IPS DF 6.9 (cell line): ENCODE measurements at regions not wholly inside any gene's neighbourhood (a gene's known extent, or its start where the extent isn't known, plus 50 kb on each side); places are given as distances from the start of the nearest gene placed in this dataset.
"Not testable (repeated sequence)": the region's sequence is repeated elsewhere in the genome, so short reads cannot be mapped to it uniquely, and the experiment has no call there.

Source experiments
- DNase-seq: peaks from one replicate; pipeline ENCODE4 v3.0.0-alpha.2; 2013; ENCODE audit warnings: low read depth, low spot score
- H3K27ac ChIP-seq: one replicate; pipeline ENCODE4 v1.5.1; 2013; ENCODE audit warnings: low read length, control low read depth
- H3K27me3 ChIP-seq: 2 replicates; pipeline ENCODE4 v1.6.1; 2013; ENCODE audit warnings: mild to moderate bottlenecking, low read length; ENCODE audit not compliant: control insufficient read depth, insufficient read depth
- H3K36me3 ChIP-seq: 2 replicates; pipeline ENCODE4 v1.6.1; 2013; ENCODE audit warnings: low read length; ENCODE audit not compliant: control insufficient read depth, insufficient read depth
- H3K4me1 ChIP-seq: 2 replicates; pipeline ENCODE4 v1.6.1; 2013; ENCODE audit warnings: low read length; ENCODE audit not compliant: control insufficient read depth, insufficient read depth
- H3K4me3 ChIP-seq: 2 replicates; pipeline ENCODE4 v1.5.1; 2013; ENCODE audit warnings: mild to moderate bottlenecking, low read length
- H3K9me3 ChIP-seq: 2 replicates; pipeline ENCODE4 v1.6.1; 2013; ENCODE audit warnings: low read length, inconsistent platforms; ENCODE audit not compliant: control insufficient read depth, insufficient read depth
- WGBS: extraction: QIAGEN DNeasy Blood & Tissue Kit; methylation state at CpG from one replicate; pipeline ENCODE4 v1.1.7; 2013; ENCODE audit warnings: mixed read lengths, missing lambda C conversion rate; ENCODE audit not compliant: insufficient read length, insufficient coverage; 5-methylcytosine and 5-hydroxymethylcytosine counted together

GRCh38 chr5:120942596-120943350 lies 478.7 kb downstream of the PRR16 start:
- no peaks in the 10 kb centered on the region for H3K27me3 ChIP-seq
- no peaks in the 10 kb centered on the region for H3K36me3 ChIP-seq
- WGBS, result no CpG with 5 or more reads among the region's 8 CpGs
- H3K9me3 ChIP-seq, result no peaks in the 10 kb centered on the region
- DNase-seq, result no peak
- H3K27ac ChIP-seq, result no peak overlapping the region
- no peaks in the 10 kb centered on the region for H3K4me1 ChIP-seq
- no peak overlapping the region for H3K4me3 ChIP-seq

GRCh38 chr5:120949596-120949995 lies 485.5 kb downstream of the PRR16 start:
- DNase-seq, H3K9me3 ChIP-seq, H3K36me3 ChIP-seq, H3K4me1 ChIP-seq, H3K27ac ChIP-seq, H3K4me3 ChIP-seq, H3K27me3 ChIP-seq: not testable (repeated sequence)
- WGBS, result no CpG with 5 or more reads among the region's 4 CpGs

GRCh38 chr5:120953445-120953844 lies 489.3 kb downstream of the PRR16 start:
- H3K4me3 ChIP-seq, result not testable (repeated sequence)

GRCh38 chr5:120954255-120954654 lies 490.2 kb downstream of the PRR16 start:
- Histone ChIP-seq H3K27me3 (no peaks in the 10 kb centered on the region), H3K36me3 (no peaks in the 10 kb centered on the region), H3K9me3 (no peaks in the 10 kb centered on the region; the same call in none of the 2 replicates), H3K27ac (no peak overlapping the region), H3K4me1 (no peaks in the 10 kb centered on the region), H3K4me3 (no peak overlapping the region)
- no peak for DNase-seq

More at GRCh38 chr5:120953445-120953844, 489.3 kb downstream of the PRR16 start:
- WGBS, result no CpG with 5 or more reads among the region's 2 CpGs
- not testable (repeated sequence) for H3K27me3 ChIP-seq, H3K4me1 ChIP-seq, H3K9me3 ChIP-seq, H3K27ac ChIP-seq, DNase-seq, H3K36me3 ChIP-seq

GRCh38 chr5:120955795-120956194 lies 491.7 kb downstream of the PRR16 start:
- Histone ChIP-seq H3K27ac (no peak overlapping the region), H3K27me3 (no peaks in the 10 kb centered on the region), H3K4me1 (no peaks in the 10 kb centered on the region), H3K9me3 (no peaks in the 10 kb centered on the region; the same call in none of the 2 replicates), H3K36me3 (no peaks in the 10 kb centered on the region), H3K4me3 (no peak overlapping the region)
- no peak for DNase-seq

- no CpG with 5 or more reads among the region's 7 CpGs for WGBS
- no peak for DNase-seq
- no peaks in the 10 kb centered on the region; the same call in 1 of the 2 replicates for H3K9me3 ChIP-seq
- H3K4me3 ChIP-seq, result no peak overlapping the region
- no peak overlapping the region for H3K27ac ChIP-seq
- no peaks in the 10 kb centered on the region for H3K36me3 ChIP-seq
- H3K27me3 ChIP-seq, result no peaks in the 10 kb centered on the region
- H3K4me1 ChIP-seq, result no peaks in the 10 kb centered on the region
These were observed 494.9 kb downstream of the PRR16 start for GRCh38 chr5:120958877-120959485.

GRCh38 chr5:120960510-120960909 lies 496.4 kb downstream of the PRR16 start:
- DNase-seq, result no peak
- WGBS, result no CpG with 5 or more reads among the region's 1 CpG
- Histone ChIP-seq H3K9me3 (no peaks in the 10 kb centered on the region), H3K4me1 (no peaks in the 10 kb centered on the region), H3K27ac (no peak overlapping the region), H3K27me3 (no peaks in the 10 kb centered on the region), H3K36me3 (no peaks in the 10 kb centered on the region), H3K4me3 (no peak overlapping the region)

GRCh38 chr5:120967366-120967765 lies 503.3 kb downstream of the PRR16 start:
- H3K27ac ChIP-seq, result no peak overlapping the region
- no peaks in the 10 kb centered on the region for H3K9me3 ChIP-seq
- no peak for DNase-seq
- no peaks in the 10 kb centered on the region for H3K4me1 ChIP-seq
- no peaks in the 10 kb centered on the region for H3K36me3 ChIP-seq
- no peak overlapping the region for H3K4me3 ChIP-seq
- H3K27me3 ChIP-seq, result no peaks in the 10 kb centered on the region

GRCh38 chr5:120974690-120975089 lies 510.6 kb downstream of the PRR16 start:
- Histone ChIP-seq H3K36me3 (no peaks in the 10 kb centered on the region), H3K4me3 (no peak overlapping the region), H3K9me3 (no peaks in the 10 kb centered on the region), H3K27ac (no peak overlapping the region), H3K4me1 (no peaks in the 10 kb centered on the region), H3K27me3 (no peaks in the 10 kb centered on the region)
- WGBS, result no CpG with 5 or more reads among the region's 2 CpGs
- DNase-seq, result no peak

GRCh38 chr5:120982351-120982750 lies 518.3 kb downstream of the PRR16 start:
- no peaks in the 10 kb centered on the region for H3K36me3 ChIP-seq
- H3K27ac ChIP-seq, result no peak overlapping the region
- H3K9me3 ChIP-seq, result no peaks in the 10 kb centered on the region
- DNase-seq, result no peak
- no peaks in the 10 kb centered on the region for H3K4me1 ChIP-seq
- H3K4me3 ChIP-seq, result no peak overlapping the region
- H3K27me3 ChIP-seq, result no peaks in the 10 kb centered on the region

GRCh38 chr5:120985526-120985925 lies 521.4 kb downstream of the PRR16 start:
- H3K4me3 ChIP-seq, result no peak overlapping the region
- no peaks in the 10 kb centered on the region for H3K9me3 ChIP-seq
- DNase-seq, result no peak
- no peak overlapping the region for H3K27ac ChIP-seq
- H3K36me3 ChIP-seq, result no peaks in the 10 kb centered on the region
- H3K27me3 ChIP-seq, result no peaks in the 10 kb centered on the region
- no peaks in the 10 kb centered on the region for H3K4me1 ChIP-seq
